Adipose tissue (tissue), 3 donors: ENCODE measurements at regions not wholly inside any gene's neighbourhood (a gene's known extent, or its start where the extent isn't known, plus 50 kb on each side); places are given as distances from the start of the nearest gene placed in this dataset.
"Not testable (repeated sequence)": the region's sequence is repeated elsewhere in the genome, so short reads cannot be mapped to it uniquely, and the experiment has no call there.

ENCODE experiments used
- H3K27ac ChIP-seq: one replicate; pipeline ENCODE4 v1.5.1; 2013; ENCODE audit warnings: low read depth, low read length
- WGBS, 3 donors: extraction: QIAGEN DNeasy Blood & Tissue Kit; methylation state at CpG; one replicate each; pipeline ENCODE4 v1.1.7; 2013; 5-methylcytosine and 5-hydroxymethylcytosine counted together
- donor health status: healthy with polysubstance abuse.
- donor health status: Bipolar disorder and iron deficiency.
- donor health status: healthy.

GRCh38 chr21:27776925-27777553, 810.2 kb upstream of the ADAMTS5 start:
- H3K27ac ChIP-seq, result no peak overlapping the region
- 46 to 54% (median 48%) methylated on average over 9 of the region's 9 CpGs for WGBS, 3 donors

DNA sequence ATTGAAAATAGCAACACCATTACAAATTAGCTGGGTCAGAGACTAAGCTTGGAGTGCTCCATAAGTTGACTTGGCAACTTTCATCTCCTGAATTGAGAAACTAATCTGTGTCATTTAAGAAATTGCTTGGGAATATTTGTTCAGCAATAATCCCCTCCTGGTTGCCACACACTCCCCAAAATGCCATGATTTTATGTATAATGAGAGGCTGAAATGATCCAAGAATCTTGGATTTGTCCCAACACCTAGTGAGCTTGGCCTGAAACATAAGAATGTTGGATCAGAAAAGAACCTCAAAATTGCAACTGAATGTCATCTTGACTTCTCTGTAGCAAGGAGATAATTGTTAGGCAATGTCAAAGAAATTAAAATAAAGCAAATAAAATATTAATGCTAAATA, 805.9 kb upstream of the ADAMTS5 start:
- no peak overlapping the region for H3K27ac ChIP-seq

GRCh38 chr21:27771938-27772483, 805.1 kb upstream of the ADAMTS5 start:
- no peak overlapping the region for H3K27ac ChIP-seq
- WGBS, 3 donors, result 66 to 89% (median 78%) methylated on average over 5 of the region's 5 CpGs

- 72 to 83% (median 78%) methylated on average over 2 of the region's 2 CpGs for WGBS, 3 donors
- H3K27ac ChIP-seq, result no peak overlapping the region
These were observed 802.9 kb upstream of the ADAMTS5 start for GRCh38 chr21:27769763-27770162.

- WGBS, 3 donors, result 84 to 87% (median 84%) methylated on average over 5 of the region's 5 CpGs
- not testable (repeated sequence) for H3K27ac ChIP-seq
These were observed 801.3 kb upstream of the ADAMTS5 start for GRCh38 chr21:27768046-27768637.

- no peak overlapping the region for H3K27ac ChIP-seq
- WGBS, 3 donors, result 50 to 91% (median 78%) methylated on average over 1 of the region's 1 CpG
These were observed 797.2 kb upstream of the ADAMTS5 start for GRCh38 chr21:27764056-27764455.

GRCh38 chr21:27761623-27762022, 794.7 kb upstream of the ADAMTS5 start:
- 18 to 31% (median 21%) methylated on average over 1 of the region's 1 CpG for WGBS, 3 donors
- H3K27ac ChIP-seq, result no peak overlapping the region

DNA sequence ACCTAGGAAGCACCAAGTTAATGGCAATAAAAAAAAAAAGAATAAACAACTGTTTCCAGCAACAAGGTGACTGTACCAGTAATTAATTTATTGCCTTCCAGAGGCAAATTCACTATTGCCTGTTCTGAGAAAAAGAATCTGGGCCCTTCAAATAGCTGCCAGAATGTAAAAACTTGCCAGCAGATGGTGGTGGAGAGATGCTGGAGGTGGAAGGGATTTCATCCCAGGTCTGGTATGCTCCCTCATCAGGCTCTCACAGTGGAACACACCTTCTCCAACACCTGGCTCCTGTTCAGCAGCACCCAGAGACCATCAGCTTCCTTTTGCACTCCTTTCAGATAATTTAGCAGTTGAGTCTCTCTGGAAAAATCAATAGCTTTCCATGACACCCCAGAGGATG, 792.9 kb upstream of the ADAMTS5 start:
- no peak overlapping the region for H3K27ac ChIP-seq

DNA sequence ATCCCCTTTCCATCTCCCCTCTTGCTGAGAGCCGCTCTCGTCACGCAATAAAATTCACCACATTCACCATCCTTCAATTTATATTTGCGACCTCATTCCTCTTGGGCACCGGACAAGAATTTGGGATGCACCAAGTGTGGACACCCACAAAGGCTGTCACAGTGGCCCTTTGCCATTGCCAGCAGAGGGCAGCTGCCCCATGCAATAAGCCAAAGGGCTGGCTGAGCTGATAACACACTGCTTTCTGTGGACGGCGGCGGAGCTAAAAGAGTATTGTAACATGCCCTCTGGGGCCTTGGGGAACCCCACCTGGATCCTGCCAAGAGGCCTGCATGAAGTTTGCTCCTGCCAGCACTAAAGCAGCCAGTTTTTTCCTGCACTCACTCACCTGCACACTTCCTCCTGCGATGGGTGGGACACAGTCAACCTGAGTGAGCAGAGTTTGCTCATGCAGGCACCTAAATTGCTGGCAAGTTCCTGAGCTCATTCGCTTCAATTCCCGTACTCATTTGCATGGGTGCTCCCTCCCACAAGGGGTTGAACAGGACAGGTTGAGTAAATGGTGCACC, 792.3 kb upstream of the ADAMTS5 start:
- WGBS, 3 donors, result 69 to 88% (median 85%) methylated on average over 11 of the region's 11 CpGs

DNA sequence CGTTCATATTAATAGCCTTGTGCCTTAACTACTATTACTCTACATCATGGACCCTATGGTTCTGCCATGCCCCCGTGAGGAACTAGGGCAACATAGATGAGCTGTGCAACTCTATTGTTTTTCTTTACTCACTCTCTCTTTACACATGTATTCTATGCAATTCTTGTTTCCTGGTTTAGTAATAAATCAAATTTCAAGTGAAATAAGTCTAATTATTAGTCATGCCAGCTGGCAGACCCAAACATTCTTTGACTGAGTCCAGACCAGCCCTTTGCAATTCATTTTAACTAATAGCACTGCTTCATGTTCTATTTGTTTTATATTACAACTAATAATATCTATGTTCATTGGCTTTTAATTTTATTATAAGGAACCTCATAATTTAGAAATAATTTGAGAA, 789.3 kb upstream of the ADAMTS5 start:
- no peak overlapping the region for H3K27ac ChIP-seq
- 86 to 91% (median 87%) methylated on average over 2 of the region's 2 CpGs for WGBS, 3 donors

More for the DNA sequence above, 792.3 kb upstream of the ADAMTS5 start:
- no peak overlapping the region for H3K27ac ChIP-seq

DNA sequence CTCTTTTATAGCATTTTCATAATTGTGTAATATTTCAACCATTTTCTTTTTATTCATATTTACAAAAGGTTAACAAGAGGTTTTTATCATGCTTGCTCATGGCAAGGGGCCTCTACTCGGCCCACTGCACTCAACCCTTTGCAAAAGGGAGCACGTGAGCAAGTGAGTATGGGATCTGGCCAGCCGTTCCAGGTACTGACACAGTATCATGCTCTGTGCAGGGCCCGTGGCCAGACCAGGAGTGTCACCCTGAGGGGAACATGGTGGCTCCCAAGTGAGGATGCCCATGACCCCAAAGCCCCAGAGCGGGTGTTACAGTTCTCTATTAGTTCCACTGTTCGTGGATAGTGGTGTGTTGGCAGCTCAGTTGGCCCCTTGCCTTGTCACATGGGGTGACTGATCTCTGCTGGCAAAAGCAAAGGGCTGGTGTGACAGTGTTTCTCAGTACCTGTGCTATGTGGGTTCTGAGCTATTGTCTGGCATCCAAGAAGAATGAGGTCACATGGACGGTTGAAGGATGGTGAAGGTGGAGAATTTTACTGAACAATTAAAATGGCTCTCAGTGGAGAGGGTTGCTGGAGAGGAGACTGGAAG, 777.2 kb upstream of the ADAMTS5 start:
- no peak overlapping the region for H3K27ac ChIP-seq
- 78 to 93% (median 92%) methylated on average over 7 of the region's 7 CpGs for WGBS, 3 donors

DNA sequence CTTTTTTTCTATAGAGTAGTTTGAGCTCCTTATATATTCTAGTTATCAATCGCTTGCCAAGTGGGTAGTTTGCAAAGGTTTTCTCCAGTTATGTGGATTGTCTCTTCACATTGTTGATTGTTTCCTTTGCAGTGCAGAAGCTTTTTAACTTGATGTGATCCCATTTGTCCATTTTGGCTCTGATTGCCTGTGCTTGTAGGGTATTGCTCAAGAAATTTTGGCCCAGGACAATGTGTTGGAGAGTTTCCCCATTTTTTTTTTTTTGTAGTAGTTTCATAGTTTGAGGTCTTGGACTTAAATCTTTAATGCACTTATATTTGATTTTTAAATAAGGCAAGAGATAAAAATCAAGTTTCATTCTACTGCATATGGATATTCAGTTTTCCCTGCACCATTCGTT, 774.8 kb upstream of the ADAMTS5 start:
- WGBS, 3 donors, result 74 to 85% (median 80%) methylated on average over 2 of the region's 2 CpGs
- no peak overlapping the region for H3K27ac ChIP-seq

DNA sequence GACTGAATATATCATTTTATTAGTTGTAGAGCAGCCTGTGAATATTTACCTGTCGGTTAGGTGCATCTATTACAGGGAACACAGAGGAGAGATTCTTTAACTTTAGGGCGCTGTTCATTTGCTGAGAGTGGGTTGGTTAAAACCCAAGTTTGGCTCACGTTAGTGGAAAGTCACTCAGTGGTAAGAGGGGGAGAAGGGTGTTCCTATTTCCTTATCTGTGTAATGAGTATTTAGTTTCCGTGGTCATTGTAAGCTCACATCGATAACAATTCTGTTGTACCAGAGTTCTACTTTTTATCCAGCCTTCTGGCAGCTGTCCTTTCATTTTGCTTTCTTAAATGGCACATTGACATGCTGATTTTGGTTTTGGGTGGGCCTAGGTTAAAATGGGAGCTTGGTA, 773.2 kb upstream of the ADAMTS5 start:
- H3K27ac ChIP-seq, result no peak overlapping the region
- WGBS, 3 donors, result 58 to 68% (median 63%) methylated on average over 5 of the region's 5 CpGs

- WGBS, 3 donors, result 45 to 64% (median 59%) methylated on average over 1 of the region's 1 CpG
- H3K27ac ChIP-seq, result no peak overlapping the region
These were observed 772.3 kb upstream of the ADAMTS5 start for GRCh38 chr21:27739187-27739586.

DNA sequence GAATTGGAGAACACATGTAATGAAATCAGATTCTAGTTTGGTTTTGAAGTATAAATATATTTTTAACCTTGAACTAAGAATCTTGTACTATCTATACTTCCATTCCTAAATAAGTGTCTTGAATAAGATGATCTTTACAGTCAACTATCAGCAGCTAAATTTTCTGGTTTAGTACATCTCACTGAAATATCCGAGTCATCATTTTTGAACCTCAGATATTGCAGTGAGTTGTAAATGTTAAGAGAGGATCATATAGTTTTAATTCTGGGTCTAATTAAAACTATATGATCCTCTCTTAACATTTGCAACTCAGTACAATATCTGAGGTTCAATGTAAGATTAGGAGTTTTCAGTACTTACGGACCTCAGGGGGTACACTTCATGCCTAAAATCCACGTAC, 768.8 kb upstream of the ADAMTS5 start:
- H3K27ac ChIP-seq, result no peak overlapping the region
- 95% methylated on average over 3 of the region's 3 CpGs for WGBS, 3 donors

GRCh38 chr21:27734146-27734545, 767.3 kb upstream of the ADAMTS5 start:
- H3K27ac ChIP-seq, result no peak overlapping the region

DNA sequence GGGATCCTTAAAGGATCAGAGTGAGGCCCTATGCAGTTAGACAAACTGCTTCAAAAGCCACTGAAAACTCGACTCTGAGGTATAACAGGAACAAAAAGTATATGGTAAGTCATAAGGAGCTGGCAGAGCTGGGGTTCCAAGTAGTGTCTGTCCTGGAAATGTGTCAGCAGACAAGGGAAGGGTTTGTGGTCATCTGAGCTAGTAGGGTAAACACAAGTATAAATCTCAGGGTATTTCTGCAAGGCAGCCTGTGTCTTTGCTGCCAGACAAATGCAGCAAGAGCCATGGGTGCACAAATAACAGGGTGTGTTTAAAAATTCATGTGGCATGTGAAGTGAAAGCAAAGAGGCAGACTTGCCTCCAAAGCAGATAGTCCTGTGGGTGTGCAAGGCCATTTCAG, 759.0 kb upstream of the ADAMTS5 start:
- H3K27ac ChIP-seq, result no peak overlapping the region
- WGBS, 3 donors, result 57 to 71% (median 63%) methylated on average over 1 of the region's 1 CpG

GRCh38 chr21:27722095-27722494, 755.2 kb upstream of the ADAMTS5 start:
- no peak overlapping the region for H3K27ac ChIP-seq

DNA sequence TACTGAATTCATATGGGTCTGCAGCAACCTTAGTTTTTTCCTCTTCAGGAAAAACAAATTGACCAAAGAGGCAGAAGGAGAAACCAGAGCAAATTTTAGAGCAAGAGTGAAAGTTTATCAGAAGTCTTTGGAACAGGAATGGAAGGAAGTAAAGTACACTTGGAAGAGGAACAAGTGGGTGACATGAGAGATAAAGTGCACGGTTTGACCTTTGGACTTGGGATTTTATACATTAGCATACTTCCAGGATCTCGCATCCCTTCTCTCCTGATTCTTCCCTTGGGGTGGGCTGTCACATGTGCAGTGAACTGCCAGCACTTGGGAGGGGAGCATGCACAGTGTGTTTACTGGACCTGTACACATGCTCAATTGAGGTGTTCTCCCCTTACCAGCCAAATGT, 754.8 kb upstream of the ADAMTS5 start:
- 21 to 41% (median 40%) methylated on average over 2 of the region's 2 CpGs for WGBS, 3 donors
- no peak overlapping the region for H3K27ac ChIP-seq

GRCh38 chr21:27719226-27719625, 752.3 kb upstream of the ADAMTS5 start:
- H3K27ac ChIP-seq, result no peak overlapping the region
- 92 to 95% (median 92%) methylated on average over 4 of the region's 4 CpGs for WGBS, 3 donors
